Stimulated activated CD4-positive, alpha-beta T cell treated with anti-CD3 and anti-CD28 coated beads, Interleukin-4, amount 100 ng/mL, for 48 hours (primary cell): ENCODE measurements at regions not wholly inside any gene's neighbourhood (a gene's known extent, or its start where the extent isn't known, plus 50 kb on each side); places are given as distances from the start of the nearest gene placed in this dataset.
"Not testable (repeated sequence)": the region's sequence is repeated elsewhere in the genome, so short reads cannot be mapped to it uniquely, and the experiment has no call there.

Source experiments
- DNase-seq, 2 donors: peaks; one replicate each; pipeline ENCODE4 v3.0.0-alpha.2; 2020; ENCODE audit warnings: low read depth in 2 of 2

GRCh38 chr5:130580264-130580663, 584.8 kb downstream of the HINT1 start:
- no peak for DNase-seq

- DNase-seq: no peak
Measured at GRCh38 chr5:130578354-130578753, 586.7 kb downstream of the HINT1 start.

GRCh38 chr5:130571076-130571475, 594.0 kb downstream of the HINT1 start:
- DNase-seq: no peak

- DNase-seq: no peak
Measured at GRCh38 chr5:130568791-130569190, 596.3 kb downstream of the HINT1 start.

- no peak for DNase-seq
Measured at GRCh38 chr5:130555429-130555828, 609.6 kb downstream of the HINT1 start.

- DNase-seq: no peak
Measured at GRCh38 chr5:130550562-130550928, 614.5 kb downstream of the HINT1 start.

- no peak for DNase-seq
Measured at GRCh38 chr5:130549884-130550561, 615.0 kb downstream of the HINT1 start.

GRCh38 chr5:130546211-130546610, 618.8 kb downstream of the HINT1 start:
- no peak for DNase-seq

- DNase-seq: no peak
Measured at GRCh38 chr5:130545291-130545690, 619.8 kb downstream of the HINT1 start.

- DNase-seq: no peak
Measured at GRCh38 chr5:130541617-130542221, 623.3 kb downstream of the HINT1 start.

- no peak for DNase-seq
Measured at GRCh38 chr5:130536691-130537090, 628.4 kb downstream of the HINT1 start.

- DNase-seq: no peak
Measured at GRCh38 chr5:130532786-130533185, 628.5 kb downstream of the CHSY3 start.

GRCh38 chr5:130529511-130530485, 625.5 kb downstream of the CHSY3 start:
- no peak for DNase-seq

GRCh38 chr5:130529111-130529510, 624.8 kb downstream of the CHSY3 start:
- no peak for DNase-seq

GRCh38 chr5:130528474-130528873, 624.2 kb downstream of the CHSY3 start:
- DNase-seq: no peak

- DNase-seq: no peak
Measured at GRCh38 chr5:130526708-130527107, 622.4 kb downstream of the CHSY3 start.

- no peak for DNase-seq
Measured at GRCh38 chr5:130520211-130520610, 615.9 kb downstream of the CHSY3 start.

GRCh38 chr5:130514984-130515690, 610.9 kb downstream of the CHSY3 start:
- DNase-seq: no peak

GRCh38 chr5:130502702-130503101, 598.4 kb downstream of the CHSY3 start:
- no peak for DNase-seq

GRCh38 chr5:130501151-130501865, 597.0 kb downstream of the CHSY3 start:
- DNase-seq: no peak

GRCh38 chr5:130500495-130500894, 596.2 kb downstream of the CHSY3 start:
- not testable (repeated sequence) for DNase-seq
